ENCODE measurements at regions not wholly inside any gene's neighbourhood (a gene's known extent, or its start where the extent isn't known, plus 50 kb on each side); places are given as distances from the start of the nearest gene placed in this dataset.
A peak's percentile ranks its signal among the peaks of the same experiment; 100 is the strongest.

GRCh38 chr17:78299049-78299448, 60.8 kb downstream of the SOCS3 start:
- Histone ChIP-seq H2AFZ (ENCODE audit: low read length) (no peak overlapping the region), H3K36me3 (replicated peaks in 1 of 2; ENCODE audit: control insufficient read depth in 1 of 2, insufficient read depth in 2 of 2, low read length in 2 of 2) (no peaks in the 10 kb centered on the region), H3K27ac (ENCODE audit: extremely low read length, insufficient read depth, low read length) (no peak overlapping the region), H3K4me1 (ENCODE audit: insufficient read depth, low read length) (peaks cover 17% of the 10 kb centered on the region), H3K4me3 (replicated peaks in 1 of 3; ENCODE audit: insufficient read depth in 1 of 3, low read depth in 2 of 3, low read length in 3 of 3) (no peak overlapping the region), H4K20me1 (ENCODE audit: insufficient read depth, low read length) (no peaks in the 10 kb centered on the region; the same call in 1 of the 2 replicates), H3K9ac (ENCODE audit: insufficient read depth, low read depth, low read length) (no peak overlapping the region), H3K79me2 (ENCODE audit: insufficient read depth, low read length) (no peaks in the 10 kb centered on the region), H3K27me3 (ENCODE audit: control insufficient read depth in 1 of 2, insufficient read depth in 2 of 2, low read length in 2 of 2) (peaks cover 16 to 50% of the 10 kb centered on the region in 2 experiments; a peak in 4 of 5 replicates), H3K4me2 (ENCODE audit: low read depth, low read length) (no peak overlapping the region), H3K9me3 (ENCODE audit: low read length) (no peaks in the 10 kb centered on the region)
- TF ChIP-seq SP140L (CRISPR knock-in tag; IDR thresholded peaks at IDR 0.05; ENCODE audit: borderline replicate concordance) (no peak), MAFK (conservative IDR thresholded peaks at IDR 0.05 in 1 of 2, IDR thresholded peaks at IDR 0.05 in 1 of 2; ENCODE audit: low read length in 2 of 2) (peak; percentile 98 to 99), PHF21A (CRISPR knock-in tag; IDR thresholded peaks at IDR 0.05) (no peak), ZSCAN30 (CRISPR knock-in tag; IDR thresholded peaks at IDR 0.05) (no peak), SNAI1 (CRISPR knock-in tag; IDR thresholded peaks at IDR 0.05; ENCODE audit: borderline replicate concordance) (no peak), HNRNPH1 (optimal IDR thresholded peaks at IDR 0.05; ENCODE audit: low read depth, low read length) (no peak), MAFF (IDR thresholded peaks at IDR 0.05; ENCODE audit: low read depth, low read length) (peak; percentile 97), SMAD3 (CRISPR knock-in tag; IDR thresholded peaks at IDR 0.05) (no peak)
- TF ChIP-seq, protein P1, sequence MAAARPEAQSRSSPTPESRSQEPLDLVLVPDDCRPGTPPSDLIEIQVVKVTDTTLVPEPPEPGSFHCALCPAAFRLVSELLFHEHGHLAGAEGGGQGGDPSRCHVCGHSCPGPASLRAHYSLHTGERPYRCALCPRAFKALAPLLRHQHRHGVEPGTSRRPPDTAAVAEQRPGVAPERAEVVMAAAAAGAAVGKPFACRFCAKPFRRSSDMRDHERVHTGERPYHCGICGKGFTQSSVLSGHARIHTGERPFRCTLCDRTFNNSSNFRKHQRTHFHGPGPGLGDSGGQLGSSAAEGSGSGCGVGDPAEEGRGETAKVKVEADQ (CRISPR knock-in tag; IDR thresholded peaks at IDR 0.05; ENCODE audit: borderline replicate concordance): no peak
- intact Hi-C loops (cut with micrococcal nuclease; ENCODE audit: unreplicated experiment): no loop called here
- FAIRE-seq: no peak
- BruUV-seq (replicated peaks): no TSS peak
- ATAC-seq: no peak
- 51% methylated on average over 11 of the region's 11 CpGs for WGBS (ENCODE audit: low lambda C conversion rate)
- ChIA-PET CTCF (ENCODE audit: low intra/inter-chr PET ratio, low total read pairs) (no interaction called here), POLR2A (no interaction called here)
- DNase-seq (ENCODE audit: low spot score): no peak
- in situ Hi-C loops (cut with HindIII; ENCODE audit: extremely low pct_ligation_motif_present, low pct_unique_long_range_greater_than_20kb): no loop called here

- no peaks in the 10 kb centered on the region; the same call in 1 of the 2 replicates for H4K20me1 ChIP-seq (ENCODE audit: insufficient read depth, low read length)
- in situ Hi-C loops (cut with HindIII; ENCODE audit: extremely low pct_ligation_motif_present, low pct_unique_long_range_greater_than_20kb) (loop anchor here (5.0 kb wide), 1 partner anchor 128 kb away; no protein-coding TSS in a partner anchor), intact Hi-C loops (cut with micrococcal nuclease; ENCODE audit: unreplicated experiment) (no loop called here)
- no peaks in the 10 kb centered on the region for H3K36me3 ChIP-seq (replicated peaks in 1 of 2; ENCODE audit: control insufficient read depth in 1 of 2, insufficient read depth in 2 of 2, low read length in 2 of 2)
- ChIA-PET POLR2A (no interaction called here), CTCF (ENCODE audit: low intra/inter-chr PET ratio, low total read pairs) (no interaction called here)
- FAIRE-seq (no peak), ATAC-seq (no peak), DNase-seq (ENCODE audit: low spot score) (no peak)
- 36% methylated on average over 15 of the region's 15 CpGs for WGBS (ENCODE audit: low lambda C conversion rate)
- no peak overlapping the region for H2AFZ ChIP-seq (ENCODE audit: low read length)
- H3K27ac ChIP-seq (ENCODE audit: extremely low read length, insufficient read depth, low read length): no peak overlapping the region
- H3K27me3 ChIP-seq (ENCODE audit: control insufficient read depth in 1 of 2, insufficient read depth in 2 of 2, low read length in 2 of 2): peaks cover 8 to 64% of the 10 kb centered on the region in 2 experiments
- peaks cover 11% of the 10 kb centered on the region for H3K4me1 ChIP-seq (ENCODE audit: insufficient read depth, low read length)
- no peak overlapping the region for H3K4me2 ChIP-seq (ENCODE audit: low read depth, low read length)
- peak; percentile 51; the same call in 1 of the 2 replicates for TF ChIP-seq CEBPB (IDR thresholded peaks at IDR 0.05; ENCODE audit: borderline replicate concordance, low read depth, low read length)
- no peak for TF ChIP-seq ZFP36 (IDR thresholded peaks at IDR 0.05; ENCODE audit: borderline replicate concordance, low read depth, low read length, partially characterized antibody)
- TF ChIP-seq ZNF878 (CRISPR knock-in tag; IDR thresholded peaks at IDR 0.05): no peak
- H3K79me2 ChIP-seq (ENCODE audit: insufficient read depth, low read length): no peaks in the 10 kb centered on the region
- H3K9ac ChIP-seq (ENCODE audit: insufficient read depth, low read depth, low read length): no peak overlapping the region
- H3K4me3 ChIP-seq (replicated peaks in 1 of 3; ENCODE audit: insufficient read depth in 1 of 3, low read depth in 2 of 3, low read length in 3 of 3): no peak overlapping the region
- BruUV-seq (replicated peaks): no TSS peak
- H3K9me3 ChIP-seq (ENCODE audit: low read length): no peaks in the 10 kb centered on the region
Observed at GRCh38 chr17:78294776-78295175, 63.3 kb downstream of the TMEM235 start.
